Choroid plexus epithelial cell (primary cell): ENCODE measurements at regions not wholly inside any gene's neighbourhood (a gene's known extent, or its start where the extent isn't known, plus 50 kb on each side); places are given as distances from the start of the nearest gene placed in this dataset.

ENCODE experiments used
- DNase-seq: peaks from one replicate; pipeline ENCODE4 v3.0.0-alpha.2; 2010; ENCODE audit warnings: low read depth
- H3K4me3 ChIP-seq: 2 replicates; pipeline ENCODE4 v1.5.1; 2011; ENCODE audit warnings: low read depth, mild to moderate bottlenecking, control low read depth, low read length, moderate library complexity
- TF ChIP-seq, protein P1 (sequence below): conservative IDR thresholded peaks from 2 replicates; pipeline ENCODE4 v1.5.1; 2011; ENCODE audit warnings: low read depth, mild to moderate bottlenecking, control low read depth, inconsistent platforms, low read length, moderate library complexity

DNA sequence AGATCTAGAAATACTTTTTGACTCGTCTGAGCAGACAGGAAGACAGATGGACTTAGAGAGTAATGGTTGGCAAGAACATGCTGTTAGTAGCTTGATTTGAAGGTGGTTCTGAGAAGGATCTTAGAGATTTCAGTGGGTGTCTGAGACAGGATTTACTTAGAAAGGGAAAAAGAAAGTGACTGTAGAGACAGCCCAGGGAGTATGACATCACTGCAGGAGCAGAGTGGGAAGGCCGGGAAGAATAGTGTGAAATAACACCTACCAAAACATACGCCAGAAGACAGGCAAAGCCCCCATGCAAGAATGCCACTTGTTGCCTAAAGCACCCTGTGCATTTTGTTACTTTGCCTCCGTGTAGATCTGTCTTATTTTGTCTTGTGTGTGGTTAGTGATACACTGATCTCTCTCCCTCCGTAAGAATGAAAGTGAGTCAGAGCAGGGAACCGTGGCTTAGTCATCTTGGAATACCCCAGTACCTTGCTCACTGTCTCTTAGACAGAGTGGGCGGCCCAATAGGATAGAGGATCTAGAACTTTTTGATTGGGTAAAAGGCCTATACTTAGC lies 161.3 kb upstream of the IFNG-AS1 start:
- DNase-seq, result peak; percentile 96
- TF ChIP-seq, protein P1, sequence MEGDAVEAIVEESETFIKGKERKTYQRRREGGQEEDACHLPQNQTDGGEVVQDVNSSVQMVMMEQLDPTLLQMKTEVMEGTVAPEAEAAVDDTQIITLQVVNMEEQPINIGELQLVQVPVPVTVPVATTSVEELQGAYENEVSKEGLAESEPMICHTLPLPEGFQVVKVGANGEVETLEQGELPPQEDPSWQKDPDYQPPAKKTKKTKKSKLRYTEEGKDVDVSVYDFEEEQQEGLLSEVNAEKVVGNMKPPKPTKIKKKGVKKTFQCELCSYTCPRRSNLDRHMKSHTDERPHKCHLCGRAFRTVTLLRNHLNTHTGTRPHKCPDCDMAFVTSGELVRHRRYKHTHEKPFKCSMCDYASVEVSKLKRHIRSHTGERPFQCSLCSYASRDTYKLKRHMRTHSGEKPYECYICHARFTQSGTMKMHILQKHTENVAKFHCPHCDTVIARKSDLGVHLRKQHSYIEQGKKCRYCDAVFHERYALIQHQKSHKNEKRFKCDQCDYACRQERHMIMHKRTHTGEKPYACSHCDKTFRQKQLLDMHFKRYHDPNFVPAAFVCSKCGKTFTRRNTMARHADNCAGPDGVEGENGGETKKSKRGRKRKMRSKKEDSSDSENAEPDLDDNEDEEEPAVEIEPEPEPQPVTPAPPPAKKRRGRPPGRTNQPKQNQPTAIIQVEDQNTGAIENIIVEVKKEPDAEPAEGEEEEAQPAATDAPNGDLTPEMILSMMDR, result no peak
- peak overlapping the region; percentile 54 for H3K4me3 ChIP-seq

GRCh38 chr12:67829896-67830295 lies 159.4 kb upstream of the IFNG-AS1 start:
- TF ChIP-seq, protein P1, result no peak
- DNase-seq, result no peak
- H3K4me3 ChIP-seq, result no peak overlapping the region

DNA sequence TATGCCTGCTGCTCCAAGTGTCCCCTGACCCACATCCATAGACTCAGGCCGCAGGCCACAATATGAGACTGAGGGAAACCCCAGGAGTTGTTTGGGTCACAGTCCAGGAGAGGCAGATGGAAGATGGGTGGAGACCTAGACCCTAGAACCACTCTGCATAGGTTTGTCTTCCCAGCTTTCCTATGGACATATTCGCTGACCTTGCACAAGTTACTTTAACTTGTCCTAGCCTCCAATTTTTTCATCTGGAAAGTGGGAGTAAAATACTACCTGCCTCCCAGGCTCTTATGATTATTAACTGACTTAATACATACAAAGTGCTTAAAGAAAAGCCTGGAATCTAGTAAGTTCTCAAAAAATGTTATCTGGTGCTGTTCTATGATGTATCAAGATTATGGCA lies 157.1 kb upstream of the IFNG-AS1 start:
- TF ChIP-seq, protein P1, result no peak
- no peak overlapping the region for H3K4me3 ChIP-seq
- DNase-seq, result no peak

GRCh38 chr12:67833602-67834001 lies 155.6 kb upstream of the IFNG-AS1 start:
- TF ChIP-seq, protein P1, result no peak
- no peak for DNase-seq
- no peak overlapping the region for H3K4me3 ChIP-seq

GRCh38 chr12:67837876-67838275 lies 151.4 kb upstream of the IFNG-AS1 start:
- TF ChIP-seq, protein P1, result no peak
- DNase-seq, result peak; percentile 40
- no peak overlapping the region for H3K4me3 ChIP-seq

DNA sequence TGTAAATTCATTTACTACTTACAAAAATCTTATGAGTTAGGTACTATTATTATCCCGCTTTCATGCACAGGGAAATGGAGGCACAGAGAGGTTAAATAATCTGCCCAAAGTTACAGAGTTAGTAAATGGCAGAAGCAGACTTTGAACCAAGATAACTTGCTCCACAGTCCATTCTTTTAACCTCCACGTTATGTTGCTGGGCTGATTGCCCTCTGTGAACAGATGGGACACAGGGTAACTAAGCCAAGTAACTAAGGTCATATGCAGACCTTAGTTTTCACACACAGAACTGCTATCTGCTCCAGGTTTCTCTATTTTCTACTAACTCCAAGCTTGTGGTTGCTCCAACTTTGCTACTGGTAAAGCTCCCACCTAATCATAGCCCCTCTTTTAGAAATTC lies 147.1 kb upstream of the IFNG-AS1 start:
- no peak for DNase-seq
- TF ChIP-seq, protein P1, result no peak
- H3K4me3 ChIP-seq, result no peak overlapping the region

- H3K4me3 ChIP-seq, result no peak overlapping the region
- TF ChIP-seq, protein P1, result no peak
- DNase-seq, result no peak
Observed at GRCh38 chr12:67843257-67843656, 146.0 kb upstream of the IFNG-AS1 start.
